Heart right ventricle (tissue), 16 donors: ENCODE measurements at regions not wholly inside any gene's neighbourhood (a gene's known extent, or its start where the extent isn't known, plus 50 kb on each side); places are given as distances from the start of the nearest gene placed in this dataset.

Source experiments
- ATAC-seq, 8 donors: fragments of 200-7000 bp; cut with Tn5 transposase; one replicate each; pipeline ENCODE4 v1.9.1; 2020; ENCODE audit warnings: mild to moderate bottlenecking in 8 of 8, moderate library complexity in 8 of 8, moderate number of reproducible peaks in 1 of 8
- DNase-seq, 2 donors: peaks; one replicate each; pipeline ENCODE4 v3.0.0-alpha.2; 2020
- H3K27ac ChIP-seq, 10 donors: fragments of 200-600 bp; sonication (generic) in 2 of 10; one replicate each; pipeline versions ENCODE4 v1.5.0 to v1.8.0; 2020 to 2022; ENCODE audit warnings: mild to moderate bottlenecking in 3 of 10
- H3K27me3 ChIP-seq, 7 donors: fragments of 200-600 bp; one replicate each; pipeline ENCODE4 v1.8.0; 2021 to 2022; ENCODE audit warnings: mild to moderate bottlenecking in 2 of 7
- H3K36me3 ChIP-seq, 9 donors: fragments of 200-600 bp; sonication (generic) in 1 of 9; one replicate each; pipeline versions ENCODE4 v1.5.0 to v1.8.0; 2020 to 2022; ENCODE audit warnings: mild to moderate bottlenecking in 2 of 9
- H3K4me1 ChIP-seq, 9 donors: fragments of 200-600 bp; sonication (generic) in 1 of 9; one replicate each; pipeline versions ENCODE4 v1.5.0 to v1.8.0; 2020 to 2022; ENCODE audit warnings: mild to moderate bottlenecking in 4 of 9
- H3K4me3 ChIP-seq, 10 donors: fragments of 200-600 bp; sonication (generic) in 2 of 10; one replicate each; pipeline versions ENCODE4 v1.5.0 to v1.8.0; 2020 to 2022; ENCODE audit warnings: mild to moderate bottlenecking in 7 of 10, moderate library complexity in 2 of 10
- H3K9me3 ChIP-seq, 11 donors: fragments of 200-600 bp in 10 of 11; sonication (generic) in 2 of 11; one replicate each; pipeline versions ENCODE4 v1.5.0 to v1.8.0; 2013 to 2022; ENCODE audit warnings: mild to moderate bottlenecking in 2 of 11, control low read depth in 1 of 11, moderate library complexity in 1 of 11
- CTCF ChIP-seq, 9 donors: fragments of 200-600 bp; sonication (generic) in 2 of 9; IDR thresholded peaks; one replicate each; pipeline versions ENCODE4 v1.5.0 to v1.8.0; 2021 to 2022; ENCODE audit warnings: antibody characterized with exemption in 9 of 9, mild to moderate bottlenecking in 5 of 9, moderate library complexity in 1 of 9
- WGBS, 2 donors: extraction: QIAGEN DNeasy Blood & Tissue Kit; methylation state at CpG; one replicate each; pipeline ENCODE4 v1.1.7; 2013; ENCODE audit warnings: inconsistent platforms in 1 of 2; 5-methylcytosine and 5-hydroxymethylcytosine counted together
- intact Hi-C, 10 donors: fragments of 100-400 bp; cut with DNase I; formaldehyde crosslinking; loops; one replicate each; pipeline versions ENCODE4 v1.11.1 to v1.14.2; 2022
- donor health status: Arrhythmogenic right ventricular cardiomyopathy.
- donor health status: ischemic (EF 13 %, LVEDD 7.1; RV severe dilation, severe dysfunction).
- donor health status: healthy with polysubstance abuse.
- donor health status: DM: no; HTN: yes; CAD: no.
- donor health status: DM: no; HTN: no; CAD: no.
- donor health status: ischemic (EF 25% LVEDD 6.9; RV normal size, moderate dysfunction).
- donor health status: ischemic (EF 25% LVEDD 5.7; RV mildly dilated, moderate dysfunction).
- donor health status: healthy.
- donor health status: DM: yes; HTN: yes; CAD: no.
- donor health status: Ischemic cardiomyopathy.
- donor health status: ischemic (EF 35%, LVEDD 5.7; RV mildly dilated, moderate dysfunction).
- donor health status: nonischemic (EF 11% LVEDD 7.7; RV severe dilation, severe dysfunction).
- donor health status: DM: yes; HTN: yes; CAD: no.
- donor health status: PGD.
- donor health status: ischemic (EF 29% LVEDD 5.4; RV normal size, mild dysfunction).
- donor health status: nonischemic (EF 23%, LVEDD 6.1; RV moderate dilation, normal function).

- H3K9me3 ChIP-seq: peaks cover 0 to 3% (median 0%) of the 10 kb centered on the region in 11 donors
- no peak for TF ChIP-seq CTCF (IDR thresholded peaks at IDR 0.05)
- WGBS, 2 donors: 74 to 83% methylated on average over 1 of the region's 1 CpG
- no peak overlapping the region for H3K27ac ChIP-seq
- H3K27me3 ChIP-seq: no peaks in the 10 kb centered on the region
- no peak overlapping the region for H3K4me3 ChIP-seq
- ATAC-seq (no peak), DNase-seq (no peak)
- H3K4me1 ChIP-seq: peaks cover 0 to 14% (median 8%) of the 10 kb centered on the region in 9 donors
- intact Hi-C loops: loop anchor here in 3 of 10 donors (10.0 kb wide), 3 partner anchors 55 to 335 kb away; no protein-coding TSS in a partner anchor
- no peaks in the 10 kb centered on the region for H3K36me3 ChIP-seq
Observed at GRCh38 chr15:95009635-95010034, 778.3 kb downstream of the MCTP2 start.

- peak overlapping the region in 1 of 10 donors; percentile 9 for H3K27ac ChIP-seq
- H3K4me1 ChIP-seq: peaks cover 0 to 33% (median 25%) of the 10 kb centered on the region in 9 donors
- DNase-seq (no peak), ATAC-seq (peak in 4 of 8 donors; percentile 37 to 70 (median 50))
- H3K9me3 ChIP-seq: no peaks in the 10 kb centered on the region
- no peaks in the 10 kb centered on the region for H3K36me3 ChIP-seq
- no peaks in the 10 kb centered on the region for H3K27me3 ChIP-seq
- intact Hi-C loops: loop anchor here in 3 of 10 donors (10.0 kb wide), 3 partner anchors 59 to 339 kb away; no protein-coding TSS in a partner anchor
- no peak overlapping the region for H3K4me3 ChIP-seq
- TF ChIP-seq CTCF (IDR thresholded peaks at IDR 0.05): no peak
Observed at GRCh38 chr15:95013381-95013780, 782.0 kb downstream of the MCTP2 start.

- WGBS, 2 donors: 25 to 26% methylated on average over 2 of the region's 2 CpGs
- H3K9me3 ChIP-seq: peaks cover 0 to 6% (median 0%) of the 10 kb centered on the region in 11 donors
- peaks cover 0 to 44% (median 27%) of the 10 kb centered on the region in 9 donors for H3K4me1 ChIP-seq
- no peak overlapping the region for H3K4me3 ChIP-seq
- no peaks in the 10 kb centered on the region for H3K36me3 ChIP-seq
- no peaks in the 10 kb centered on the region for H3K27me3 ChIP-seq
- ATAC-seq: peak in 4 of 8 donors; percentile 62 to 81 (median 74)
- no peak for DNase-seq
- H3K27ac ChIP-seq: peak overlapping the region in 2 of 10 donors; percentile 1 to 30
- intact Hi-C loops: loop anchor here in 5 of 10 donors (5.0 to 10.0 kb wide), 6 partner anchors 62 to 344 kb away; no protein-coding TSS in a partner anchor
- no peak for TF ChIP-seq CTCF (IDR thresholded peaks at IDR 0.05)
Observed at GRCh38 chr15:95016511-95017229, 785.3 kb downstream of the MCTP2 start.

GRCh38 chr15:95017666-95018328 lies 786.4 kb downstream of the MCTP2 start:
- peak overlapping the region in 4 of 10 donors; percentile 7 to 33 (median 16) for H3K4me3 ChIP-seq
- ATAC-seq: peak in 7 of 8 donors; percentile 51 to 88 (median 74)
- intact Hi-C loops: loop anchor here in 5 of 10 donors (5.0 to 10.0 kb wide), 6 partner anchors 63 to 345 kb away; no protein-coding TSS in a partner anchor

More at GRCh38 chr15:95017666-95018328, 786.4 kb downstream of the MCTP2 start:
- WGBS, 2 donors: 50 to 59% methylated on average over 4 of the region's 4 CpGs
- Histone ChIP-seq H3K4me1 (peaks cover 0 to 44% (median 26%) of the 10 kb centered on the region in 9 donors), H3K27me3 (no peaks in the 10 kb centered on the region), H3K36me3 (no peaks in the 10 kb centered on the region), H3K9me3 (peaks cover 0 to 11% (median 0%) of the 10 kb centered on the region in 11 donors), H3K27ac (peak overlapping the region in 4 of 10 donors; percentile 7 to 50 (median 40))
- no peak for TF ChIP-seq CTCF (IDR thresholded peaks at IDR 0.05)
- peak; percentile 67 to 76 for DNase-seq
